ENCODE measurements at regions not wholly inside any gene's neighbourhood (a gene's known extent, or its start where the extent isn't known, plus 50 kb on each side); places are given as distances from the start of the nearest gene placed in this dataset.

DNA sequence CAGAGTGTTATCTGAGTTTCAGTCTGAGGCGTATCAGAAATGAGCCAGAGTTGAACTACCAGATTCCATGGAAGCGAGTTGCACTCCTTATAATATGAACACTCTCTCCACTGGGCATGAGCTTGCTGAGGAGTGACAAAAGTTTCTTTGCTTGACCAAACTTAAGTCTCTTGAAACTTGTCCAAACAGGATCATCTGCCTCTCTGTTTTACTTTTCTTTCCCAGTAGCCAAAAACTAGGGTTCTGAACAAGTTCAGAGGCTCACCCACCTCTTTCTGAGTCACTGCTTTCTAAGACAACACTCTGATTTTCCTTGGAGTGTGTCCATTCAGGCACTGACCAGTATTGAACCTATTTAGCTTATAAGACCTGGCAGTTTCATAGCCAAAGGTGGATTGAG is 233.2 kb upstream of the TCF4 start:
- Histone ChIP-seq H2BK120ac (ENCODE audit: low read depth, low read length) (peak overlapping the region; percentile 57), H3K4me1 (ENCODE audit: control insufficient read depth, insufficient read depth, low read length) (peaks cover 2% of the 10 kb centered on the region; the same call in 1 of the 2 replicates), H3K23ac (ENCODE audit: low read depth, low read length) (0 out of 2 replicates have a peak overlapping the region, but pooled peaks have one; percentile 19), H3K4me3 (ENCODE audit: insufficient read depth, low read depth, low read length) (no peak overlapping the region), H4K20me1 (ENCODE audit: insufficient read depth, low read length) (no peaks in the 10 kb centered on the region), H3K14ac (replicated peaks; ENCODE audit: low read depth, low read length) (peak overlapping the region; percentile 76; the same call in 1 of the 2 replicates), H3K27me3 (ENCODE audit: control insufficient read depth, insufficient read depth, low read length) (no peaks in the 10 kb centered on the region), H2AK5ac (ENCODE audit: low read depth, low read length) (no peak overlapping the region), H4K8ac (ENCODE audit: low read depth in 2 of 2, low read length in 2 of 2) (peak overlapping the region in 1 of 2 experiments; percentile 11; a peak in 2 of 4 replicates), H2BK20ac (ENCODE audit: low read depth, low read length) (peak overlapping the region; percentile 27; the same call in 1 of the 2 replicates), H2AFZ (replicated peaks; ENCODE audit: low read length, poor library complexity) (no peak overlapping the region), H3K18ac (ENCODE audit: low read depth, low read length) (peak overlapping the region; percentile 2; the same call in 1 of the 2 replicates), H3K27ac (ENCODE audit: insufficient read depth, low read length) (no peak overlapping the region), H3K4ac (ENCODE audit: low read depth, low read length) (peak overlapping the region; percentile 1; the same call in 1 of the 2 replicates), H3K9ac (ENCODE audit: low read depth, low read length) (no peak overlapping the region), H3K36me3 (ENCODE audit: control insufficient read depth, insufficient read depth, low read length) (no peaks in the 10 kb centered on the region), H2AK9ac (replicated peaks; ENCODE audit: low read depth, low read length, poor library complexity) (no peak overlapping the region), H3K4me2 (ENCODE audit: low read depth, low read length) (peak overlapping the region; percentile 70; the same call in 1 of the 2 replicates), H3K9me3 (ENCODE audit: control insufficient read depth, insufficient read depth, low read length) (no peaks in the 10 kb centered on the region), H4K91ac (ENCODE audit: insufficient read depth, low read depth, low read length) (peak overlapping the region; percentile 21; the same call in 1 of the 2 replicates), H2BK15ac (ENCODE audit: low read depth, low read length) (no peak overlapping the region), H3K9me1 (ENCODE audit: insufficient read depth, low read length) (no peaks in the 10 kb centered on the region), H4K5ac (ENCODE audit: low read depth, low read length) (peak overlapping the region; percentile 6; the same call in 1 of the 2 replicates), H3K79me1 (ENCODE audit: low read depth in 1 of 2, low read length in 2 of 2) (no peaks in the 10 kb centered on the region), H3K56ac (ENCODE audit: extremely low read depth, insufficient read depth, low read length) (no peak overlapping the region; the same call in 1 of the 2 replicates), H2BK5ac (ENCODE audit: low read depth, low read length, poor library complexity, severe bottlenecking) (peak overlapping the region; percentile 71)
- intact Hi-C loops (cut with micrococcal nuclease): no loop called here
- dilution Hi-C loops (cut with HindIII; ENCODE audit: low sequenced_read_pairs, unreplicated experiment): no loop called here
- ChIA-PET POLR2A (ENCODE audit: unreplicated experiment) (no interaction called here), CTCF (interaction anchor here (0.6 to 1.1 kb wide), 2 partner anchors 11 to 270 kb away, joined by 3 to 6 read pairs; no protein-coding TSS in a partner anchor)
- ATAC-seq (ENCODE audit: low read depth) (peak; percentile 92), DNase-seq (peak; percentile 81)
- no peak for TF ChIP-seq RAD21 (IDR thresholded peaks at IDR 0.05; ENCODE audit: low read length)
- peak; percentile 34; the same call in 1 of the 2 replicates for TF ChIP-seq FOS (IDR thresholded peaks at IDR 0.05; ENCODE audit: low read depth, low read length)
- no peak for TF ChIP-seq MAFK (IDR thresholded peaks at IDR 0.05; ENCODE audit: low read depth, low read length)
- no peak for TF ChIP-seq POLR2A (IDR thresholded peaks at IDR 0.05; ENCODE audit: low read depth, low read length)
- in situ Hi-C loops (cut with MboI; ENCODE audit: low sequenced_read_pairs): no loop called here
- no TSS peak for BruUV-seq (replicated peaks)
- no CpG with 5 or more reads among the region's 2 CpGs for WGBS, 2 experiments (ENCODE audit: extremely low coverage in 2 of 2, insufficient read length in 1 of 2)

Data from IMR-90 (cell line).